Kidney epithelial cell (primary cell): ENCODE measurements at regions not wholly inside any gene's neighbourhood (a gene's known extent, or its start where the extent isn't known, plus 50 kb on each side); places are given as distances from the start of the nearest gene placed in this dataset.

Experiments used
- DNase-seq: peaks from one replicate; pipeline ENCODE4 v3.0.0-alpha.2; 2010; ENCODE audit warnings: low read depth
- H3K27me3 ChIP-seq: 2 replicates; pipeline ENCODE4 v1.6.0; 2011; ENCODE audit warnings: low read length; ENCODE audit not compliant: control insufficient read depth, insufficient read depth
- H3K36me3 ChIP-seq: 2 replicates; pipeline ENCODE4 v1.5.1; 2011; ENCODE audit warnings: low read length; ENCODE audit not compliant: control insufficient read depth, insufficient read depth
- H3K4me3 ChIP-seq: 2 replicates; pipeline ENCODE4 v1.5.1; 2011; ENCODE audit warnings: low read depth, mild to moderate bottlenecking, control low read depth, low read length
- CTCF ChIP-seq: IDR thresholded peaks from 2 replicates; pipeline ENCODE4 v1.5.1; 2011; ENCODE audit warnings: mild to moderate bottlenecking, moderate library complexity, low read length, control low read depth, inconsistent platforms; ENCODE audit not compliant: insufficient read depth, poor library complexity, severe bottlenecking

- no peak overlapping the region for H3K4me3 ChIP-seq
- TF ChIP-seq CTCF, result no peak
- no peaks in the 10 kb centered on the region for H3K27me3 ChIP-seq
- no peak for DNase-seq
- H3K36me3 ChIP-seq, result no peaks in the 10 kb centered on the region
These were observed 167.7 kb upstream of the MRPS30 start for GRCh38 chr5:44640945-44641456.

GRCh38 chr5:44637916-44638869 is 170.6 kb upstream of the MRPS30 start:
- DNase-seq, result no peak
- no peak for TF ChIP-seq CTCF
- Histone ChIP-seq H3K27me3 (no peaks in the 10 kb centered on the region), H3K4me3 (no peak overlapping the region), H3K36me3 (no peaks in the 10 kb centered on the region)

GRCh38 chr5:44632344-44632743 is 176.4 kb upstream of the MRPS30 start:
- H3K4me3 ChIP-seq, result no peak overlapping the region
- no peaks in the 10 kb centered on the region for H3K36me3 ChIP-seq
- no peaks in the 10 kb centered on the region for H3K27me3 ChIP-seq
- DNase-seq, result no peak
- no peak for TF ChIP-seq CTCF

- no peak overlapping the region for H3K4me3 ChIP-seq
- no peaks in the 10 kb centered on the region for H3K36me3 ChIP-seq
- no peak for TF ChIP-seq CTCF
- H3K27me3 ChIP-seq, result no peaks in the 10 kb centered on the region
- DNase-seq, result no peak
These were observed 181.9 kb upstream of the MRPS30 start for GRCh38 chr5:44626846-44627245.

- no peak for TF ChIP-seq CTCF
- no peaks in the 10 kb centered on the region for H3K36me3 ChIP-seq
- H3K27me3 ChIP-seq, result no peaks in the 10 kb centered on the region
- no peak overlapping the region for H3K4me3 ChIP-seq
- DNase-seq, result no peak
These were observed 186.4 kb upstream of the MRPS30 start for GRCh38 chr5:44622331-44622730.
